Keratinocyte (primary cell): ENCODE measurements at regions not wholly inside any gene's neighbourhood (a gene's known extent, or its start where the extent isn't known, plus 50 kb on each side); places are given as distances from the start of the nearest gene placed in this dataset.

Experiments used
- DNase-seq: peaks from one replicate; pipeline ENCODE4 v3.0.0-alpha.2; 2011; ENCODE audit warnings: low read depth, missing footprints, low spot score
- FAIRE-seq: peaks from 2 replicates; lab custom pipeline; 2011; peaks lifted over from hg19 to GRCh38; lab: Jason Lieb, UNC
- H2AFZ ChIP-seq: 2 replicates; pipeline ENCODE4 v1.6.0; 2012; ENCODE audit warnings: low read length, control low read depth, inconsistent platforms; ENCODE audit not compliant: control insufficient read depth
- H3K27ac ChIP-seq: 2 replicates; pipeline ENCODE4 v1.5.1; 2011; ENCODE audit warnings: low read length; ENCODE audit not compliant: control insufficient read depth, insufficient read depth
- H3K27me3 ChIP-seq: 3 replicates; pipeline ENCODE4 v1.6.0; 2011; ENCODE audit warnings: low read length; ENCODE audit not compliant: control insufficient read depth, insufficient read depth; ENCODE audit errors: extremely low read depth
- H3K36me3 ChIP-seq, 2 experiments: 2 replicates in 1 of 2; 3 replicates in 1 of 2; pipeline ENCODE4 v1.5.1; 2011; ENCODE audit warnings: low read length in 2 of 2, mild to moderate bottlenecking in 1 of 2; ENCODE audit not compliant: control insufficient read depth in 2 of 2, insufficient read depth in 2 of 2; ENCODE audit errors: extremely low read depth in 1 of 2
- H3K4me1 ChIP-seq: 3 replicates; pipeline ENCODE4 v1.5.1; 2011; ENCODE audit warnings: low read length; ENCODE audit not compliant: control insufficient read depth, insufficient read depth; ENCODE audit errors: extremely low read depth
- H3K4me2 ChIP-seq: 3 replicates; pipeline ENCODE4 v1.6.0; 2011; ENCODE audit warnings: low read depth, low read length; ENCODE audit not compliant: control insufficient read depth, insufficient read depth; ENCODE audit errors: extremely low read depth
- H3K4me3 ChIP-seq, 3 experiments: fragments of 200-600 bp in 1 of 3; sonication (generic) in 1 of 3; 2 replicates in 2 of 3; 3 replicates in 1 of 3; pipeline ENCODE4 v1.5.1; 2011 to 2016; ENCODE audit warnings: low read length in 3 of 3, mild to moderate bottlenecking in 3 of 3, control low read depth in 2 of 3, inconsistent platforms in 1 of 3, low read depth in 1 of 3, mixed read lengths in 1 of 3, mixed run types in 1 of 3, moderate library complexity in 1 of 3; ENCODE audit not compliant: control insufficient read depth in 2 of 3, insufficient read depth in 2 of 3; ENCODE audit errors: extremely low read depth in 1 of 3
- H3K79me2 ChIP-seq: 2 replicates; pipeline ENCODE4 v1.6.0; 2012; ENCODE audit warnings: low read length; ENCODE audit not compliant: control insufficient read depth, insufficient read depth
- H3K9ac ChIP-seq: 3 replicates; pipeline ENCODE4 v1.6.0; 2011; ENCODE audit warnings: low read length; ENCODE audit not compliant: control insufficient read depth, insufficient read depth; ENCODE audit errors: extremely low read depth
- H3K9me1 ChIP-seq: 3 replicates; pipeline ENCODE4 v1.6.0; 2011; ENCODE audit warnings: low read length; ENCODE audit not compliant: control insufficient read depth, insufficient read depth; ENCODE audit errors: extremely low read depth
- H3K9me3 ChIP-seq: 2 replicates; pipeline ENCODE4 v1.5.1; 2012; ENCODE audit warnings: low read depth, low read length; ENCODE audit not compliant: control insufficient read depth
- H4K20me1 ChIP-seq: 3 replicates; pipeline ENCODE4 v1.6.0; 2011; ENCODE audit warnings: low read length; ENCODE audit not compliant: control insufficient read depth, insufficient read depth; ENCODE audit errors: extremely low read depth
- EZH2 ChIP-seq: IDR thresholded peaks from one replicate; pipeline ENCODE4 v1.6.1; 2012; ENCODE audit warnings: inconsistent platforms, mild to moderate bottlenecking, low read length, moderate library complexity
- dilution Hi-C: fragments of 300-500 bp; cut with MboI; formaldehyde crosslinking; loops from one replicate; pipeline ENCODE4 v1.7.0; 2020; ENCODE audit warnings: low sequenced_read_pairs; ENCODE audit not compliant: extremely low pct_ligation_motif_present
- TF ChIP-seq, protein P1 (sequence below), 3 experiments: IDR thresholded peaks in 1 of 3; conservative IDR thresholded peaks in 1 of 3; optimal IDR thresholded peaks in 1 of 3; 2 replicates in 2 of 3; 3 replicates in 1 of 3; pipeline versions ENCODE3 to v1.5.1; 2011; ENCODE audit warnings: low read length in 3 of 3, mild to moderate bottlenecking in 3 of 3, moderate library complexity in 2 of 3, control low read depth in 1 of 3, inconsistent platforms in 1 of 3; ENCODE audit not compliant: insufficient read depth in 2 of 3; ENCODE audit errors: extremely low read depth in 1 of 3

DNA sequence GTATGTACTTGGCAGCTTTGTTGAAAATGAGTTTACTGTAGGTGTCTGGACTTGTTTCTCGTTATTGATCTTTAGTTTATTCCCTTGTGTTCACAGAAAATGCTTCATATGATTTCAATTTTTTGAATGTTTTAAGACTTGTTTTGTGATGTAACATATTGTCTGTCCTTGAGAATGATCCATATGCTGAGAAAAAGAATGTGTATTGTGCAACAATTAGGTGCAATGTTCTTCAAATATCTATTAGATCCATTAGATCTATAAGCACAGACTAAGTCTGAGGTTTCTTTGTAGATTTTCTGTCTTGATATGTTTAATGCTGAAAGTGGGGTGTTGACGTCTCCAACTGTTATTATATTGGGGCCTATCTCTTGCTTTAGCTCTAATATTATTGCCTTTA is 879.6 kb upstream of the LRFN5 start:
- no peak overlapping the region for H3K27ac ChIP-seq
- H3K79me2 ChIP-seq = no peaks in the 10 kb centered on the region
- FAIRE-seq (no peak), DNase-seq (no peak)
- H4K20me1 ChIP-seq = no peaks in the 10 kb centered on the region
- no peak overlapping the region for H2AFZ ChIP-seq
- peaks cover 3% of the 10 kb centered on the region for H3K9me3 ChIP-seq
- H3K9me1 ChIP-seq = no peaks in the 10 kb centered on the region
- H3K4me1 ChIP-seq = no peaks in the 10 kb centered on the region
- no peak overlapping the region for H3K4me2 ChIP-seq
- TF ChIP-seq, protein P1, sequence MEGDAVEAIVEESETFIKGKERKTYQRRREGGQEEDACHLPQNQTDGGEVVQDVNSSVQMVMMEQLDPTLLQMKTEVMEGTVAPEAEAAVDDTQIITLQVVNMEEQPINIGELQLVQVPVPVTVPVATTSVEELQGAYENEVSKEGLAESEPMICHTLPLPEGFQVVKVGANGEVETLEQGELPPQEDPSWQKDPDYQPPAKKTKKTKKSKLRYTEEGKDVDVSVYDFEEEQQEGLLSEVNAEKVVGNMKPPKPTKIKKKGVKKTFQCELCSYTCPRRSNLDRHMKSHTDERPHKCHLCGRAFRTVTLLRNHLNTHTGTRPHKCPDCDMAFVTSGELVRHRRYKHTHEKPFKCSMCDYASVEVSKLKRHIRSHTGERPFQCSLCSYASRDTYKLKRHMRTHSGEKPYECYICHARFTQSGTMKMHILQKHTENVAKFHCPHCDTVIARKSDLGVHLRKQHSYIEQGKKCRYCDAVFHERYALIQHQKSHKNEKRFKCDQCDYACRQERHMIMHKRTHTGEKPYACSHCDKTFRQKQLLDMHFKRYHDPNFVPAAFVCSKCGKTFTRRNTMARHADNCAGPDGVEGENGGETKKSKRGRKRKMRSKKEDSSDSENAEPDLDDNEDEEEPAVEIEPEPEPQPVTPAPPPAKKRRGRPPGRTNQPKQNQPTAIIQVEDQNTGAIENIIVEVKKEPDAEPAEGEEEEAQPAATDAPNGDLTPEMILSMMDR (optimal IDR thresholded peaks at IDR 0.05 in 1 of 3, IDR thresholded peaks at IDR 0.05 in 1 of 3, conservative IDR thresholded peaks at IDR 0.05 in 1 of 3; ENCODE audit: extremely low read depth in 1 of 3, insufficient read depth in 2 of 3, low read length in 3 of 3) = no peak
- no peak for TF ChIP-seq EZH2
- no peak overlapping the region for H3K9ac ChIP-seq
- dilution Hi-C loops = no loop called here
- H3K4me3 ChIP-seq = no peak overlapping the region
- no peaks in the 10 kb centered on the region for H3K36me3 ChIP-seq
- no peaks in the 10 kb centered on the region for H3K27me3 ChIP-seq

DNA sequence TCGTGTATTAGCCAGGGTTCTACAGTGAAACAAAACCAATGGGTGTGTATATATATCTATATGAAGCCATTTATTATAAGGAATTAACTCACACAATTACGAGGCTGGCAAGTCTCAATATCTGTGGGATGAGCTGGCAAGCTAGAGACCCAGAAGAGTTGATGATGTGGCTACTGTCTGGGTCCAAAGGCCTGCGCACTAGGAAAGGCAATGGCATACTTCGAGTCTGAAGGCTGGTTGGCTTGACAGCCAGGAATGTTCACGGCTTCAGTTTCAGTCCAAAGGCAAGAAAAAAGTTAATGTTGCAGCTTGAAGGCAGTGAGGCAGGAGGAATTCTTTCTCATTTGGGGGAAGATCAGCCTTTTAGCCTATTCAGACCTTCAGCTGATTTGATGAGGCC is 893.3 kb upstream of the LRFN5 start:
- Histone ChIP-seq H3K9me1 (no peaks in the 10 kb centered on the region), H2AFZ (no peak overlapping the region), H3K27me3 (no peaks in the 10 kb centered on the region), H3K4me1 (no peaks in the 10 kb centered on the region), H3K4me2 (no peak overlapping the region), H3K9ac (no peak overlapping the region), H3K79me2 (no peaks in the 10 kb centered on the region), H4K20me1 (no peaks in the 10 kb centered on the region), H3K27ac (no peak overlapping the region), H3K9me3 (no peaks in the 10 kb centered on the region), H3K4me3 (no peak overlapping the region), H3K36me3 (no peaks in the 10 kb centered on the region)
- DNase-seq (no peak), FAIRE-seq (no peak)
- TF ChIP-seq, protein P1 (optimal IDR thresholded peaks at IDR 0.05 in 1 of 3, IDR thresholded peaks at IDR 0.05 in 1 of 3, conservative IDR thresholded peaks at IDR 0.05 in 1 of 3; ENCODE audit: extremely low read depth in 1 of 3, insufficient read depth in 2 of 3, low read length in 3 of 3) = no peak
- no peak for TF ChIP-seq EZH2
- dilution Hi-C loops = no loop called here
